K562 (cell line): ENCODE measurements at regions not wholly inside any gene's neighbourhood (a gene's known extent, or its start where the extent isn't known, plus 50 kb on each side); places are given as distances from the start of the nearest gene placed in this dataset.

ENCODE experiments used
- ATAC-seq: fragments of 200-7000 bp; cut with Tn5 transposase; 3 replicates; pipeline ENCODE4 v1.9.1; 2020; ENCODE audit warnings: moderate library complexity
- BruUV-seq: library from RNA; stranded (reverse); fragments of 400-500 nt; replicated peaks from 2 replicates; lab custom pipeline; 2021; lab: Mats Ljungman, UMichigan
- CTCF ChIA-PET: fragments of 300-600 bp; formaldehyde crosslinking; extraction: SDS; loops from one replicate; lab custom pipeline; 2021; ENCODE audit warnings: low intra/inter-chr PET ratio; lab: Yijun Ruan, JAX
- POLR2A ChIA-PET: fragments of 300-600, 350-650 bp; sonication (Branson Sonifier 250); formaldehyde crosslinking; extraction: SDS; loops from one replicate; lab custom pipeline; 2021; ENCODE audit warnings: antibody characterized with exemption, inconsistent platforms; lab: Yijun Ruan, JAX
- DNase-seq, 4 experiments: peaks; one replicate each; pipeline versions ENCODE4 v3.0.0 to v3.0.0-alpha.2; 2011 to 2018; ENCODE audit warnings: low spot score in 3 of 4, mixed read lengths in 3 of 4; ENCODE audit errors: extremely low read depth in 1 of 4
- FAIRE-seq: peaks from 2 replicates; lab custom pipeline; 2011; peaks lifted over from hg19 to GRCh38; lab: Jason Lieb, UNC
- H2AFZ ChIP-seq: 2 replicates; pipeline ENCODE4 v1.6.0; 2011; ENCODE audit warnings: low read depth, low read length, control low read depth, inconsistent platforms
- H3K27ac ChIP-seq: fragments of 200-600 bp; 3 replicates; pipeline ENCODE4 v1.8.0; 2011; ENCODE audit warnings: low read depth, mild to moderate bottlenecking, control low read depth, inconsistent platforms, low read length, moderate library complexity, mixed read lengths; ENCODE audit errors: extremely low read depth
- H3K27me3 ChIP-seq, 2 experiments: fragments of 300-600 bp in 1 of 2; 2 replicates in 1 of 2; 3 replicates in 1 of 2; pipeline versions ENCODE4 v1.6.0 to v1.8.0; 2011; ENCODE audit warnings: inconsistent platforms in 2 of 2, low read length in 2 of 2, mild to moderate bottlenecking in 1 of 2, mixed read lengths in 1 of 2, moderate library complexity in 1 of 2; ENCODE audit not compliant: control insufficient read depth in 2 of 2, insufficient read depth in 2 of 2
- H3K36me3 ChIP-seq: fragments of 300-600 bp; 3 replicates; pipeline ENCODE4 v1.8.0; 2011; ENCODE audit warnings: mild to moderate bottlenecking, low read length, inconsistent platforms; ENCODE audit not compliant: control insufficient read depth, insufficient read depth
- H3K4me1 ChIP-seq, 2 experiments: fragments of 200-600 bp in 1 of 2; replicated peaks in 1 of 2; 2 replicates in 1 of 2; 3 replicates in 1 of 2; pipeline versions ENCODE4 v1.5.1 to v1.8.0; 2011; ENCODE audit warnings: inconsistent platforms in 2 of 2, low read length in 2 of 2, mild to moderate bottlenecking in 1 of 2, mixed read lengths in 1 of 2, moderate library complexity in 1 of 2; ENCODE audit not compliant: control insufficient read depth in 2 of 2, insufficient read depth in 2 of 2
- H3K4me2 ChIP-seq: 2 replicates; pipeline ENCODE4 v1.6.1; 2011; ENCODE audit warnings: low read length, control low read depth, inconsistent platforms, mixed read lengths; ENCODE audit not compliant: insufficient read depth
- H3K4me3 ChIP-seq: fragments of 200-600 bp; sonication (generic), shearing (Covaris generic); 2 replicates; pipeline ENCODE4 v1.5.1; 2016; ENCODE audit warnings: control low read depth, inconsistent platforms
- H3K79me2 ChIP-seq: fragments of 200-600 bp; 3 replicates; pipeline ENCODE4 v1.8.0; 2011; ENCODE audit warnings: low read length, inconsistent platforms; ENCODE audit not compliant: control insufficient read depth, insufficient read depth
- H3K9ac ChIP-seq, 2 experiments: 2 replicates each; pipeline versions ENCODE4 v1.6.0 to v1.6.1; 2011; ENCODE audit warnings: low read depth in 2 of 2, low read length in 2 of 2, control low read depth in 1 of 2, inconsistent platforms in 1 of 2, mild to moderate bottlenecking in 1 of 2, mixed read lengths in 1 of 2; ENCODE audit not compliant: insufficient read depth in 1 of 2
- H3K9me1 ChIP-seq: one replicate; pipeline ENCODE4 v1.6.0; 2011; ENCODE audit warnings: inconsistent platforms, mild to moderate bottlenecking, low read length, moderate library complexity; ENCODE audit not compliant: control insufficient read depth, insufficient read depth
- H3K9me3 ChIP-seq: replicated peaks from 2 replicates; pipeline ENCODE4 v1.5.1; 2011; ENCODE audit warnings: low read depth, low read length, inconsistent platforms; ENCODE audit not compliant: control insufficient read depth, insufficient read depth
- H4K20me1 ChIP-seq: replicated peaks from 2 replicates; pipeline ENCODE4 v1.6.1; 2011; ENCODE audit warnings: low read length, inconsistent platforms, mixed read lengths; ENCODE audit not compliant: control insufficient read depth, insufficient read depth
- ATF1 ChIP-seq, 2 experiments: fragments of 450-650 bp in 1 of 2; IDR thresholded peaks; 2 replicates each; pipeline ENCODE4 v1.6.1; 2016; ENCODE audit warnings: missing compliant biosample characterization in 1 of 2, missing genetic modification characterization in 1 of 2
- CAMTA2 ChIP-seq: fragments of 250-450 bp; sonication (Bioruptor Pico); conservative IDR thresholded peaks from 2 replicates; pipeline ENCODE4 v1.5.1; 2022
- CHD1 ChIP-seq: fragments of 200-600 bp; sonication (generic); IDR thresholded peaks from one replicate; pipeline ENCODE4 v1.6.1; 2012; ENCODE audit warnings: mild to moderate bottlenecking, moderate library complexity, low read length, inconsistent platforms
- PRPF4 ChIP-seq: fragments of 200-400 bp; formaldehyde crosslinking; IDR thresholded peaks from one replicate; pipeline ENCODE4 v1.6.1; 2017; ENCODE audit warnings: low read length, low read depth, mild to moderate bottlenecking; ENCODE audit not compliant: insufficient read depth, poor library complexity, severe bottlenecking
- RBM34 ChIP-seq: fragments of 200-400 bp; formaldehyde crosslinking; IDR thresholded peaks from 2 replicates; pipeline ENCODE4 v1.6.1; 2018; ENCODE audit warnings: low read length, borderline replicate concordance; ENCODE audit not compliant: insufficient read depth
- ZFP36 ChIP-seq: fragments of 150-350 bp; IDR thresholded peaks from 2 replicates; pipeline ENCODE4 v1.6.1; 2018; ENCODE audit warnings: low read length, low read depth; ENCODE audit not compliant: partially characterized antibody
- ZKSCAN8 ChIP-seq: fragments of 200-800 bp; sonication (Bioruptor generic); IDR thresholded peaks from 2 replicates; pipeline ENCODE4 v1.6.1; 2016; ENCODE audit warnings: missing genetic modification characterization, missing compliant biosample characterization
- WGBS: fragments of 100-300 bp; shearing (Covaris generic); methylation state at CpG from one replicate; pipeline ENCODE4 v1.1.6; 2016; ENCODE audit warnings: low coverage, mixed read lengths; ENCODE audit not compliant: insufficient coverage; ENCODE audit errors: missing lambda C conversion rate; 5-methylcytosine and 5-hydroxymethylcytosine counted together
- in situ Hi-C: fragments of 300-500 bp; cut with MboI; formaldehyde crosslinking; loops from 4 replicates; pipeline ENCODE4 v1.15.0; 2018; ENCODE audit warnings: inconsistent platforms, mixed read lengths
- intact Hi-C: fragments of 100-400 bp; cut with micrococcal nuclease; formaldehyde crosslinking; loops from 2 replicates; pipeline ENCODE4 v1.14.2; 2022
- TF ChIP-seq, protein P1 (sequence below): fragments of 250-450 bp; sonication (Bioruptor Pico); IDR thresholded peaks from 2 replicates; pipeline ENCODE4 v1.4.0; 2020; ENCODE audit warnings: mild to moderate bottlenecking, moderate library complexity
- TF ChIP-seq, protein P2 (sequence below), 2 experiments: fragments of 250-450 bp in 1 of 2; fragments of 450-650 bp in 1 of 2; sonication (Bioruptor Pico) in 1 of 2; IDR thresholded peaks; 2 replicates each; pipeline versions ENCODE4 v1.6.1 to v1.8.0; 2016 to 2021; ENCODE audit warnings: mild to moderate bottlenecking in 2 of 2, moderate library complexity in 2 of 2, missing compliant biosample characterization in 1 of 2, missing genetic modification characterization in 1 of 2
- TF ChIP-seq, protein P3 (sequence below), 3 experiments: fragments of 200-800 bp in 1 of 3; sonication (Bioruptor generic) in 1 of 3; sonication (generic) in 1 of 3; formaldehyde crosslinking in 1 of 3; IDR thresholded peaks; 2 replicates each; pipeline versions ENCODE4 v1.6.1 to v1.8.0; 2016 to 2022; ENCODE audit warnings: mild to moderate bottlenecking in 2 of 3, missing compliant biosample characterization in 2 of 3, missing genetic modification characterization in 2 of 3, missing genetic modification reagents in 1 of 3

DNA sequence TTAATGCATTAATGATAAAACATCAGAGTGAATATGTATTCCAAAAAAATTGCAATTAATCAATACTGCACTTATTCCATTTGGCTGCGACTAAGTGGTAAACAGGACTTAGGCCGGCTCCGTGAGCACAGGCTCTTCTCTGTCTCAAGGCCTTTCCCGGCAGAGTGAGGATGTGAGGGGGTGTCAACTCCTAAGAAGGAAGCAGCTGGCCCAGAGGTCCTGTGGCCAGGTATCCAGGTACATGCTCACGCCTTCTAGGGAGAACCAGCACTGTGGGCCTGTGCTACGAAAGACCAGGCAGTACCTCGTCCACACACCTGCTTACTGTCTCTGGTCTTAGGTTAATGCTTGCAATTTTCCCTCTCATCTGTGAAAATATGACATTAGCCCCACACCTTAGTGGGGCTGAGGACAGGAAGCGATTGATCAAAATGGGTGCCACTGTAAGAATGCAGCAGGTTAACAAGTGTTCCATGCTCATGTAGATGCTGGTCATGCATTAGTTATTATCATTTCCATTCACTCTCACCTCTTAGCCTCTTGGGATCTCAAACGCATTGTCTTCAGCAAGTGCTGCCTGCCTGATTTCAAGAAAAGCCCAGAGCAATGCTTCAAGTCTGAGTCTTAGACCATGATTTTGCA lies 175.3 kb downstream of the ABHD5 start:
- H3K9me1 ChIP-seq, result no peaks in the 10 kb centered on the region
- TF ChIP-seq ATF1 (CRISPR knock-in tag; IDR thresholded peaks at IDR 0.05) (no peak), ATF1 (tag; IDR thresholded peaks at IDR 0.05) (no peak), RBM34 (no peak), ZFP36 (no peak), CAMTA2 (CRISPR knock-in tag) (no peak), CHD1 (no peak), PRPF4 (no peak), ZKSCAN8 (no peak)
- TF ChIP-seq, protein P1, sequence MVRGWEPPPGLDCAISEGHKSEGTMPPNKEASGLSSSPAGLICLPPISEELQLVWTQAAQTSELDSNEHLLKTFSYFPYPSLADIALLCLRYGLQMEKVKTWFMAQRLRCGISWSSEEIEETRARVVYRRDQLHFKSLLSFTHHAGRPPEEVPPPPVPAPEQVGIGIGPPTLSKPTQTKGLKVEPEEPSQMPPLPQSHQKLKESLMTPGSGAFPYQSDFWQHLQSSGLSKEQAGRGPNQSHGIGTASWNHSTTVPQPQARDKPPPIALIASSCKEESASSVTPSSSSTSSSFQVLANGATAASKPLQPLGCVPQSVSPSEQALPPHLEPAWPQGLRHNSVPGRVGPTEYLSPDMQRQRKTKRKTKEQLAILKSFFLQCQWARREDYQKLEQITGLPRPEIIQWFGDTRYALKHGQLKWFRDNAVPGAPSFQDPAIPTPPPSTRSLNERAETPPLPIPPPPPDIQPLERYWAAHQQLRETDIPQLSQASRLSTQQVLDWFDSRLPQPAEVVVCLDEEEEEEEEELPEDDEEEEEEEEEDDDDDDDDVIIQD (CRISPR knock-in tag), result no peak
- TF ChIP-seq, protein P2, sequence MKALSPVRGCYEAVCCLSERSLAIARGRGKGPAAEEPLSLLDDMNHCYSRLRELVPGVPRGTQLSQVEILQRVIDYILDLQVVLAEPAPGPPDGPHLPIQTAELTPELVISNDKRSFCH (CRISPR knock-in tag; IDR thresholded peaks at IDR 0.05), result no peak
- TF ChIP-seq, protein P2 (tag; IDR thresholded peaks at IDR 0.05), result no peak
- TF ChIP-seq, protein P3, sequence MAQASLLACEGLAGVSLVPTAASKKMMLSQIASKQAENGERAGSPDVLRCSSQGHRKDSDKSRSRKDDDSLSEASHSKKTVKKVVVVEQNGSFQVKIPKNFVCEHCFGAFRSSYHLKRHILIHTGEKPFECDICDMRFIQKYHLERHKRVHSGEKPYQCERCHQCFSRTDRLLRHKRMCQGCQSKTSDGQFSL (CRISPR knock-in tag; IDR thresholded peaks at IDR 0.05), result no peak
- TF ChIP-seq, protein P3 (tag; IDR thresholded peaks at IDR 0.05), result no peak
- H3K36me3 ChIP-seq, result no peaks in the 10 kb centered on the region
- H3K27ac ChIP-seq, result no peak overlapping the region
- in situ Hi-C loops (no loop called here), intact Hi-C loops (no loop called here)
- no peaks in the 10 kb centered on the region for H4K20me1 ChIP-seq
- ChIA-PET POLR2A (interaction anchor here (0.5 to 1.3 kb wide), 2 partner anchors 10 to 104 kb away, joined by 3 to 6 read pairs; no protein-coding TSS in a partner anchor), CTCF (no interaction called here)
- FAIRE-seq (no peak), ATAC-seq (no peak), DNase-seq (no peak)
- H3K27me3 ChIP-seq, result peaks cover 3 to 66% of the 10 kb centered on the region in 2 experiments; a peak in 3 of 5 replicates
- H3K4me3 ChIP-seq, result no peak overlapping the region
- no peaks in the 10 kb centered on the region for H3K9me3 ChIP-seq
- BruUV-seq, result no TSS peak
- no peak overlapping the region for H3K4me2 ChIP-seq
- no peak overlapping the region for H2AFZ ChIP-seq
- WGBS, result under 1% methylated on average over 9 of the region's 9 CpGs
- H3K79me2 ChIP-seq, result no peaks in the 10 kb centered on the region
- H3K4me1 ChIP-seq, result no peaks in the 10 kb centered on the region
- no peak overlapping the region for H3K9ac ChIP-seq
